PFSK-1 (cell line): ENCODE measurements at regions not wholly inside any gene's neighbourhood (a gene's known extent, or its start where the extent isn't known, plus 50 kb on each side); places are given as distances from the start of the nearest gene placed in this dataset.

Source experiments
- FOXP2 ChIP-seq: optimal IDR thresholded peaks from 2 replicates; pipeline ENCODE3; 2011; ENCODE audit warnings: borderline replicate concordance, control low read depth, inconsistent platforms; ENCODE audit not compliant: insufficient read depth; ENCODE audit errors: extremely low read length, extremely low read depth
- POLR2AphosphoS5 ChIP-seq: IDR thresholded peaks from 2 replicates; pipeline ENCODE4 v1.6.1; 2012; ENCODE audit warnings: low read depth, mild to moderate bottlenecking, control low read depth, low read length, moderate library complexity
- SIN3A ChIP-seq: IDR thresholded peaks from 2 replicates; pipeline ENCODE4 v1.6.1; 2012; ENCODE audit warnings: mild to moderate bottlenecking, low read length, moderate library complexity, borderline replicate concordance; ENCODE audit not compliant: insufficient read depth
- TAF1 ChIP-seq: IDR thresholded peaks from 2 replicates; pipeline ENCODE4 v1.6.1; 2012; ENCODE audit warnings: low read length, control low read depth, borderline replicate concordance; ENCODE audit not compliant: insufficient read depth
- TF ChIP-seq, protein P1 (sequence below), 2 experiments: IDR thresholded peaks; 2 replicates each; pipeline versions ENCODE4 v1.6.1 to v1.8.0; 2011 to 2012; ENCODE audit warnings: low read depth in 2 of 2, low read length in 2 of 2, control low read depth in 1 of 2, inconsistent platforms in 1 of 2, mild to moderate bottlenecking in 1 of 2, moderate library complexity in 1 of 2; ENCODE audit not compliant: insufficient read depth in 1 of 2

DNA sequence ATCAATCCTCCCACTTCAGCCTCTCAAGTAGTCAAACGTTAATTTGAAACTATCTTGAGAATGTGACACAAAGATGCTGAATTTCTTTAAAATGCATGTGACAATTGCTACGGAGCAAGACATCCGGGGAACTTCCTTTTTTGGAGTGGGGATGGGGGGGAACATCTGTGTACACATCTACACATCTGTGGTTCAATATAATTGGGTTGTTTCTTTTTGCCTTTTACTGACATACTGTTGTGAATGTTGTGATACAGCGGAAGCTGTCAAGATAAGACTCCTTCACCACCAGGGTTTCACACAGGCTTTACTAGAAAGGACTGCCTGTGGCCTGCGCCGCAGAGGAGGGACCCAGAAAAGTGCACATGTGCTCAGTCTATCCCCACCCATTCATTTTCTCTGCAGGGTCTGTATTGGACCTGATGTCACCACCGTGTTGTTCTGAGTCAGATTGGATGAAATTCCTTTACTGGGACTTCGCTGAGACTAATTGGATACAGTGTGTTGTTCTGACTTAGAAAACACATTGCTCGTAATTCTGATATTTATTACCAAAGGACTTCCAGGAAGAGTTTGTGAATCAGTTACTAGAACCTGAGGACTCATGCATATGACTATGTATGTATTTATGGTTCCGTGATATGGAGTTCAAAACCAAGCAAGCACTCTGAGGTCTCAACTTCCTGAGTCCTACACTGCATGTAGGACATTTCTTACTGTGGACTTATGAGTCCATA, 98.7 kb upstream of the SGK1 start:
- TF ChIP-seq POLR2AphosphoS5 (no peak), TAF1 (no peak), SIN3A (no peak)

DNA sequence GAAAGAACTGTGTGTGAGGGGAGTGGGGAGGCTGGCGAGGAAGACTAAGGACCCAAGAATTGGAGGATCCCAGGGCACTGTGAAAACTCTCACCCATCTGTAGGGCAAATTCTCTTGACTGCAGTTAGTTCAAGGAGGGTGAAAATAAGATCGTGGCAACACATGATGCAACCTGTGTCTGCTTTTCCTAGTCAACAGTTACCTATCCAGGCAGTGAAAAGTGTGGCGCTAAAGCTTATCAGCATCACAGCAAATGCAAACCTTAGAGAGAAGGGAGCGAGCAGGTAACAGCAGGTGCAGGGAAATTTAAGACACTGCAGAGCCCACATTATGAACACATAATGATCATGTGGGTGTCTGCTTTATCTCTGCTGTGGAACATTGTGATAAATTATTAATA, 97.7 kb upstream of the SGK1 start:
- TF ChIP-seq, protein P1, sequence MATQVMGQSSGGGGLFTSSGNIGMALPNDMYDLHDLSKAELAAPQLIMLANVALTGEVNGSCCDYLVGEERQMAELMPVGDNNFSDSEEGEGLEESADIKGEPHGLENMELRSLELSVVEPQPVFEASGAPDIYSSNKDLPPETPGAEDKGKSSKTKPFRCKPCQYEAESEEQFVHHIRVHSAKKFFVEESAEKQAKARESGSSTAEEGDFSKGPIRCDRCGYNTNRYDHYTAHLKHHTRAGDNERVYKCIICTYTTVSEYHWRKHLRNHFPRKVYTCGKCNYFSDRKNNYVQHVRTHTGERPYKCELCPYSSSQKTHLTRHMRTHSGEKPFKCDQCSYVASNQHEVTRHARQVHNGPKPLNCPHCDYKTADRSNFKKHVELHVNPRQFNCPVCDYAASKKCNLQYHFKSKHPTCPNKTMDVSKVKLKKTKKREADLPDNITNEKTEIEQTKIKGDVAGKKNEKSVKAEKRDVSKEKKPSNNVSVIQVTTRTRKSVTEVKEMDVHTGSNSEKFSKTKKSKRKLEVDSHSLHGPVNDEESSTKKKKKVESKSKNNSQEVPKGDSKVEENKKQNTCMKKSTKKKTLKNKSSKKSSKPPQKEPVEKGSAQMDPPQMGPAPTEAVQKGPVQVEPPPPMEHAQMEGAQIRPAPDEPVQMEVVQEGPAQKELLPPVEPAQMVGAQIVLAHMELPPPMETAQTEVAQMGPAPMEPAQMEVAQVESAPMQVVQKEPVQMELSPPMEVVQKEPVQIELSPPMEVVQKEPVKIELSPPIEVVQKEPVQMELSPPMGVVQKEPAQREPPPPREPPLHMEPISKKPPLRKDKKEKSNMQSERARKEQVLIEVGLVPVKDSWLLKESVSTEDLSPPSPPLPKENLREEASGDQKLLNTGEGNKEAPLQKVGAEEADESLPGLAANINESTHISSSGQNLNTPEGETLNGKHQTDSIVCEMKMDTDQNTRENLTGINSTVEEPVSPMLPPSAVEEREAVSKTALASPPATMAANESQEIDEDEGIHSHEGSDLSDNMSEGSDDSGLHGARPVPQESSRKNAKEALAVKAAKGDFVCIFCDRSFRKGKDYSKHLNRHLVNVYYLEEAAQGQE (IDR thresholded peaks at IDR 0.05; ENCODE audit: insufficient read depth in 1 of 2, low read depth in 2 of 2, low read length in 2 of 2), result no peak
- TF ChIP-seq TAF1 (no peak), POLR2AphosphoS5 (no peak)

DNA sequence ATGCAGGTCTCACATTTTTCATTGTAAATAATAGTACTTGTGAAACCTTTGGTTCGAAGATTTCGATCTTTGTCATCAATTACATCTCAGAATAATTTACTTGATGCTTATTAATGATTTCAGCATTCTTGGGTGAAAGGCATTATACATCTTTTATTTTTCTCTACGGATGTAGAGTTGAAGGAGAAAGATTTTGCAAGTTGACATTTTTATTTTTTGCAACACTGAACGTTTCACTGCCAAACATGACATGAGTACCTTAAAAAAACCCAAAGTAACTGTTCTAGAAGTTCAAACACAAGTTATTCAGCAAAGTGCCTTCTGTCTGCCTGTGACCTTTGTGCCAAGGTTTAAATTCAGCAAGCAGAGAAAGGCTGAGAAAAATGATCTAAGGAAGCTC, 97.3 kb upstream of the SGK1 start:
- TF ChIP-seq, protein P1 (IDR thresholded peaks at IDR 0.05; ENCODE audit: insufficient read depth in 1 of 2, low read depth in 2 of 2, low read length in 2 of 2), result no peak

DNA sequence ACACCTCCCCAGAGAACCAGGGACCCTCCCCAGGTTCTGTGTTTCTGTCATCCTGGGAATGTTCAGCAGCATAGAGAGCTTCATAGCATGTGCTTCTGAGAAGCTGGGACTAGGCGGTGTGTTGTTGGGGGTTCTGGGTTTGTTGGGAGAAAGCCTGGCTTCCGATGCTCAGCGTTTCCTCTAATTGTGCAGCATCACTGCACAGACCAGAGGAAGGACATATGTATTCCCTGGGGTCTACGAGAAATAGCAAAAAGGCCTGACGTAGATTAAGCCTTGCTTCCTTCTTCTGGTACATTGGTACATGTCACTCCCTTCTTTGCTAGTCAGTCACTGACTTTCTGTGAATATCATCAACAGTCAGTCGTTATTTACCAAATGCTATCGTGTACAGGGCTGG, 96.9 kb upstream of the SGK1 start:
- TF ChIP-seq FOXP2 (no peak), POLR2AphosphoS5 (no peak), SIN3A (no peak), TAF1 (no peak)
- TF ChIP-seq, protein P1 (IDR thresholded peaks at IDR 0.05; ENCODE audit: insufficient read depth in 1 of 2, low read depth in 2 of 2, low read length in 2 of 2), result no peak

DNA sequence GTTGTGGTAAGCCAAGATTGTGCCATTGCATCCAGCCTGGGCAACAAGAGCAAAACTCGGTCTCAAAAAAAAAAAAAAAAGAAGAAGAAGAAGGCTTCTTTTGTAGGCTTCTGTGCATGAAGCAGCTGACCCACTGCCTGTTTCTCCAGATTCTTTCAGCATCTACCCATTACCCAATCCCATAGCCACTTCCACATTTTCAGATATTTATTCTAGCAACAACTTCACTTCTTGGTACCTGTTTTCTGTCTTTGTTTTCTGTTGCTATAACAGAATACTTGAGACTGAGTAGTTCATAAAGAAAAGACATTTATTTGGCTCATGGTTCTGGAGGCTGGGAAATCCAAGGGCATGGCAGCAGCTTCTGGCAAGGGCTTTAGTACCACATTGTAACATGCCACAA, 95.3 kb upstream of the SGK1 start:
- TF ChIP-seq, protein P1 (IDR thresholded peaks at IDR 0.05; ENCODE audit: insufficient read depth in 1 of 2, low read depth in 2 of 2, low read length in 2 of 2), result no peak
- no peak for TF ChIP-seq FOXP2

DNA sequence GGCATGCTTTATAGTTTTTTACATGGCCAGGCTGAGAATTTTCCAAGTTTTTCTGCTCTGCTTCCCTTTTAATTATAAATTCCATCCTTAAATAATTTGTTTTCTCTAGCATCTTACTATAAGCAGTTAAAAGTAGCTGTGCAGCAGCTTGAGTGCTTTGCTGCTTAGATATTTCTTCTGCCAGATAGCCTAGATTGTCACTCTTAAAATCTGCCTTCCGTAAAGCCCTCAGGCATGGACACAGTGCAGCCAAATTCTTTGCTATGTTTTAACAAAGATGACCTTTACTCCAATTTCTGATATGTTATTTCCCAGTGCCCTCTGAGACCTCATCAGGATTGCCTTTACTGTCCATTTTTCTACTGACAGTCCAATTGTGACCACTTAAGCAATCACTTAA, 92.6 kb upstream of the SGK1 start:
- no peak for TF ChIP-seq TAF1
- TF ChIP-seq POLR2AphosphoS5, result no peak
- no peak for TF ChIP-seq FOXP2
- TF ChIP-seq, protein P1 (IDR thresholded peaks at IDR 0.05; ENCODE audit: insufficient read depth in 1 of 2, low read depth in 2 of 2, low read length in 2 of 2), result no peak
- TF ChIP-seq SIN3A, result no peak
